SW 1271 (cell line): ENCODE measurements at regions not wholly inside any gene's neighbourhood (a gene's known extent, or its start where the extent isn't known, plus 50 kb on each side); places are given as distances from the start of the nearest gene placed in this dataset.

Experiments
- DNase-seq, 2 experiments: peaks; one replicate each; lab custom pipeline; 2025; lab: John Stamatoyannopoulos, UW

- no peak for DNase-seq
These were observed 329.9 kb downstream of the HRH4 start for GRCh38 chr18:24790347-24790746.

- DNase-seq = no peak
These were observed 331.5 kb downstream of the HRH4 start for GRCh38 chr18:24791751-24792545.

GRCh38 chr18:24793742-24794141 lies 333.3 kb downstream of the HRH4 start:
- no peak for DNase-seq

GRCh38 chr18:24795129-24795528 lies 334.7 kb downstream of the HRH4 start:
- no peak for DNase-seq

GRCh38 chr18:24797981-24798380 lies 337.5 kb downstream of the HRH4 start:
- no peak for DNase-seq

- no peak for DNase-seq
These were observed 338.7 kb downstream of the HRH4 start for GRCh38 chr18:24799176-24799575.

- no peak for DNase-seq
These were observed 339.3 kb downstream of the HRH4 start for GRCh38 chr18:24799720-24800119.

- DNase-seq = no peak
These were observed 340.6 kb downstream of the HRH4 start for GRCh38 chr18:24801001-24801400.

- no peak for DNase-seq
These were observed 342.0 kb downstream of the HRH4 start for GRCh38 chr18:24802456-24802855.

- no peak for DNase-seq
These were observed 344.7 kb downstream of the HRH4 start for GRCh38 chr18:24805156-24805555.

- DNase-seq = no peak
These were observed 348.9 kb downstream of the HRH4 start for GRCh38 chr18:24809173-24809950.

- no peak for DNase-seq
These were observed 350.3 kb downstream of the HRH4 start for GRCh38 chr18:24810561-24811305.

GRCh38 chr18:24811950-24812681 lies 351.7 kb downstream of the HRH4 start:
- no peak for DNase-seq

GRCh38 chr18:24814521-24814920 lies 354.1 kb downstream of the HRH4 start:
- DNase-seq = no peak

GRCh38 chr18:24817150-24817549 lies 356.7 kb downstream of the HRH4 start:
- no peak for DNase-seq

GRCh38 chr18:24817587-24818371 lies 357.3 kb downstream of the HRH4 start:
- DNase-seq = no peak

- no peak for DNase-seq
These were observed 358.0 kb downstream of the HRH4 start for GRCh38 chr18:24818441-24818840.

- no peak for DNase-seq
These were observed 358.9 kb downstream of the HRH4 start for GRCh38 chr18:24819141-24819890.

- no peak for DNase-seq
These were observed 365.0 kb downstream of the HRH4 start for GRCh38 chr18:24825397-24825796.

GRCh38 chr18:24826605-24827004 lies 366.2 kb downstream of the HRH4 start:
- DNase-seq = no peak
